Ishikawa (cell line): ENCODE measurements at regions not wholly inside any gene's neighbourhood (a gene's known extent, or its start where the extent isn't known, plus 50 kb on each side); places are given as distances from the start of the nearest gene placed in this dataset.

Source experiments
- CEBPB ChIP-seq: IDR thresholded peaks from 2 replicates; pipeline ENCODE4 v1.6.1; 2012
- CREB1 ChIP-seq: IDR thresholded peaks from 2 replicates; pipeline ENCODE4 v1.6.1; 2012; ENCODE audit warnings: low read depth
- EGR1 ChIP-seq: IDR thresholded peaks from 2 replicates; pipeline ENCODE4 v1.6.1; 2012
- EP300 ChIP-seq: IDR thresholded peaks from 2 replicates; pipeline ENCODE4 v1.6.1; 2012; ENCODE audit warnings: borderline replicate concordance
- FOXM1 ChIP-seq: IDR thresholded peaks from 2 replicates; pipeline ENCODE4 v1.6.1; 2012; ENCODE audit warnings: low read depth, borderline replicate concordance
- NFIC ChIP-seq: IDR thresholded peaks from 2 replicates; pipeline ENCODE4 v1.6.1; 2012
- RAD21 ChIP-seq: IDR thresholded peaks from 2 replicates; pipeline ENCODE4 v1.6.1; 2012; ENCODE audit warnings: low read depth
- TAF1 ChIP-seq: IDR thresholded peaks from 2 replicates; pipeline ENCODE4 v1.6.1; 2012; ENCODE audit warnings: low read depth, mild to moderate bottlenecking
- TCF12 ChIP-seq: IDR thresholded peaks from 2 replicates; pipeline ENCODE4 v1.6.1; 2012; ENCODE audit warnings: low read depth
- TEAD4 ChIP-seq: IDR thresholded peaks from 2 replicates; pipeline ENCODE4 v1.6.1; 2012
- YY1 ChIP-seq: IDR thresholded peaks from 2 replicates; pipeline ENCODE4 v1.6.1; 2012; ENCODE audit warnings: low read depth
- ZBTB7A ChIP-seq: IDR thresholded peaks from 2 replicates; pipeline ENCODE4 v1.6.1; 2012; ENCODE audit warnings: low read depth
- TF ChIP-seq, protein P1 (sequence below): IDR thresholded peaks from 2 replicates; pipeline ENCODE4 v1.6.1; 2012
- TF ChIP-seq, protein P2 (sequence below): IDR thresholded peaks from 2 replicates; pipeline ENCODE4 v1.6.1; 2012; ENCODE audit warnings: low read depth, mild to moderate bottlenecking
- TF ChIP-seq, protein P3 (sequence below): IDR thresholded peaks from 2 replicates; pipeline ENCODE4 v1.6.1; 2012

DNA sequence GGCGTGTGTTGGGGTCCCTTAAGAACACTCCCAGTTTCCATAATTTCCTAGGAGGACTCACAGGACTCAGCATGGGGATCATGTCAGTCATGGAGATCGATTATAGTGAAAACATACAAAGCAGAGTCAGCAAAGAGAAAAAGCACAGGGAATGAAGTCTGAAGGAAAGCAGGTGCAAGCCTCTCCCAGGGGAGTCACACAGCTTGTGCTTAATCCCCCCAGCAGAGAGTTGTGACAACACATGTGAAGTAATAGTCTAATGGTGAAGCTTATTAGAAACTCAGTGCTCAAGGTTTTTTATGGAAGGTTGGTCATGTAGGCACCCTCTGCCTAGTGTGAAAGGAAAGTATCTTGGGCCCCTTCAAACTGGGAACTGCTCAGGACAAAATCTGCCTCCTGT lies 149.0 kb upstream of the SEL1L start:
- TF ChIP-seq TCF12 (no peak), FOXM1 (no peak)

DNA sequence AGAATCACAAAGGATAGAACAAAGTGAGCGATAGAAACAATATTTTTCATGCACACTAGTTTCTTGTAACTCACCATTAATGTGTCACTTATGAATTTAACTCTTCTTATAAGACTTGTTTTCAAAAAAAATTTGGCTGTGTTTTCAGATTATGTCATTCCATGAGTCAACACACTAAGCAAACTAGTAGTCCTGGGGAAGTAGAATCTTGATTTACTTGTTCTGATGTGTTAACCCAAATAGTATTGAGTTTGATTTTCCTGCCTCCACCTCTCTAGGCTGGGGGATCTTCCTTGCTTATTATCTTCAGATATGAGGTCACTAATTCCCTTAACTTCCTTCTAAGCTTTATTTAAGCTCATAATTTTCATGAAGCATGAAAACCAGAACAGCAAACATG lies 151.0 kb upstream of the SEL1L start:
- TF ChIP-seq YY1 (no peak), TEAD4 (no peak), FOXM1 (no peak), EP300 (no peak), TAF1 (no peak), NFIC (no peak), CREB1 (no peak), TCF12 (no peak), ZBTB7A (no peak), CEBPB (no peak), EGR1 (no peak), RAD21 (no peak)
- TF ChIP-seq, protein P1, sequence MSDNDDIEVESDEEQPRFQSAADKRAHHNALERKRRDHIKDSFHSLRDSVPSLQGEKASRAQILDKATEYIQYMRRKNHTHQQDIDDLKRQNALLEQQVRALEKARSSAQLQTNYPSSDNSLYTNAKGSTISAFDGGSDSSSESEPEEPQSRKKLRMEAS: no peak
- TF ChIP-seq, protein P2, sequence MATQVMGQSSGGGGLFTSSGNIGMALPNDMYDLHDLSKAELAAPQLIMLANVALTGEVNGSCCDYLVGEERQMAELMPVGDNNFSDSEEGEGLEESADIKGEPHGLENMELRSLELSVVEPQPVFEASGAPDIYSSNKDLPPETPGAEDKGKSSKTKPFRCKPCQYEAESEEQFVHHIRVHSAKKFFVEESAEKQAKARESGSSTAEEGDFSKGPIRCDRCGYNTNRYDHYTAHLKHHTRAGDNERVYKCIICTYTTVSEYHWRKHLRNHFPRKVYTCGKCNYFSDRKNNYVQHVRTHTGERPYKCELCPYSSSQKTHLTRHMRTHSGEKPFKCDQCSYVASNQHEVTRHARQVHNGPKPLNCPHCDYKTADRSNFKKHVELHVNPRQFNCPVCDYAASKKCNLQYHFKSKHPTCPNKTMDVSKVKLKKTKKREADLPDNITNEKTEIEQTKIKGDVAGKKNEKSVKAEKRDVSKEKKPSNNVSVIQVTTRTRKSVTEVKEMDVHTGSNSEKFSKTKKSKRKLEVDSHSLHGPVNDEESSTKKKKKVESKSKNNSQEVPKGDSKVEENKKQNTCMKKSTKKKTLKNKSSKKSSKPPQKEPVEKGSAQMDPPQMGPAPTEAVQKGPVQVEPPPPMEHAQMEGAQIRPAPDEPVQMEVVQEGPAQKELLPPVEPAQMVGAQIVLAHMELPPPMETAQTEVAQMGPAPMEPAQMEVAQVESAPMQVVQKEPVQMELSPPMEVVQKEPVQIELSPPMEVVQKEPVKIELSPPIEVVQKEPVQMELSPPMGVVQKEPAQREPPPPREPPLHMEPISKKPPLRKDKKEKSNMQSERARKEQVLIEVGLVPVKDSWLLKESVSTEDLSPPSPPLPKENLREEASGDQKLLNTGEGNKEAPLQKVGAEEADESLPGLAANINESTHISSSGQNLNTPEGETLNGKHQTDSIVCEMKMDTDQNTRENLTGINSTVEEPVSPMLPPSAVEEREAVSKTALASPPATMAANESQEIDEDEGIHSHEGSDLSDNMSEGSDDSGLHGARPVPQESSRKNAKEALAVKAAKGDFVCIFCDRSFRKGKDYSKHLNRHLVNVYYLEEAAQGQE: no peak
- TF ChIP-seq, protein P3, sequence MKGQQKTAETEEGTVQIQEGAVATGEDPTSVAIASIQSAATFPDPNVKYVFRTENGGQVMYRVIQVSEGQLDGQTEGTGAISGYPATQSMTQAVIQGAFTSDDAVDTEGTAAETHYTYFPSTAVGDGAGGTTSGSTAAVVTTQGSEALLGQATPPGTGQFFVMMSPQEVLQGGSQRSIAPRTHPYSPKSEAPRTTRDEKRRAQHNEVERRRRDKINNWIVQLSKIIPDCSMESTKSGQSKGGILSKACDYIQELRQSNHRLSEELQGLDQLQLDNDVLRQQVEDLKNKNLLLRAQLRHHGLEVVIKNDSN: no peak

DNA sequence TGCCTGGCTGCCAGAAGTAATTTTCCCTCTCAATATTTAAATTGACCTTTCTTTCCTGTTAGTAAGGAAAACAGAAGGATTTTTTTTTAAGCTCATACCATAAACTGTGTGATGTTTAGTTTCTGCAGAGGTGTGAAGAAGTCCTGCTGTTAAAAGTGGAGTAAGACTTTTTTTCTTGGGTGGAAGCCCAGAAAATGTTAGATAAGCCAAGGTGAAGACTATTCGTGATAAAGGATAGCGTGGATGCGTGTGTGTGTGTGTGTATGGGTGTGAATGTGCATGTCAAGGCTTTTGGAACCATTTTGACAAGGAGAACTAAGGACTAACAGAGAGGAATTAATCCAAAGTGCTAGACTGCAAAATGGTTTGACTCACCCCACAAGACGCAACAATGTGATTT lies 152.9 kb upstream of the SEL1L start:
- TF ChIP-seq TEAD4 (no peak), RAD21 (no peak), EGR1 (no peak), TAF1 (no peak), TCF12 (no peak), YY1 (no peak), CEBPB (no peak), ZBTB7A (no peak), EP300 (no peak), NFIC (no peak), FOXM1 (no peak), CREB1 (no peak)
- TF ChIP-seq, protein P2: no peak
- TF ChIP-seq, protein P1: no peak
- TF ChIP-seq, protein P3: no peak

DNA sequence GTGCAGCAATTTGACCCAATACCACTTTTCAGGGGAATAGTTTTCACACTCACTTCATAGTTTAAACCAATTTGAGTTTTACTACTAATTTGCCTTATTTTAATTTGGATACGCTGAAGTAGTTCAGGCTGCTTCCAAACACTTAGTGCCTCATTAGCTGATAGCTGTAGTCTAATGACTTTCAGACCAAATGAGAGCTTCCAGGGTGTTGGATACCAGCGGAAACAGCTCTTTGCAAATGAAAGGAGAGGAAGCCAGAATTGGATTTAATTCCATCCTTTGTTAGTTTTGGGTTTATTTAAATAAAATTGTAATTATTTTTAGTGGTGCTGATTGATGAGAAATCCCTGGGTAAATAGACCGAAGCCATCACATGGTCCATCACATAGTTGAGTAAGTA lies 158.3 kb upstream of the SEL1L start:
- TF ChIP-seq, protein P1: no peak
- TF ChIP-seq EP300 (no peak), TCF12 (no peak), CEBPB (no peak), CREB1 (no peak), ZBTB7A (no peak), EGR1 (no peak), TEAD4 (no peak), FOXM1 (no peak), NFIC (no peak), YY1 (no peak), RAD21 (no peak), TAF1 (no peak)
- TF ChIP-seq, protein P3: no peak
- TF ChIP-seq, protein P2: no peak

DNA sequence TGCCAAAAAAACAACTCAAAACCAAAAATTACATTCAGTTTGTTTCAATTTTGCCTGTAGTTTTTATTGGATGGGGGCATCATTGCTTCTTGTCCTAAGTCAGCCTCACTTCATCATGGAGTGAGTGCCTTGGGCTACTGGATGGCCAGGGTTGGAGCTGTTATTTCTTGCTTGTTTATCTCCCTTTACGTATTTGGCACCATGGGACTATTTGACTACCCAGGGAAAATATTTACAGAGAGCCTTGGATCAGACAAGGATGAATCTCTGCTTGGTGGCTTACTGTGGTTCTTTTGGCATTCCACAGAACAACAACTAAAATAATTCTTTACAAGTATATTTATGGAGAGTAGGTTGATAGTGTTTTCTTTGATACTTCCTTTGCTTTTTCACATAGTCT lies 160.8 kb upstream of the SEL1L start:
- TF ChIP-seq TEAD4 (no peak), CEBPB (no peak), TAF1 (no peak), ZBTB7A (no peak), RAD21 (no peak)
- TF ChIP-seq, protein P1: no peak
